Neutrophil (primary cell): ENCODE measurements at regions not wholly inside any gene's neighbourhood (a gene's known extent, or its start where the extent isn't known, plus 50 kb on each side); places are given as distances from the start of the nearest gene placed in this dataset.

Experiments used
- H3K27ac ChIP-seq: fragments of 200-600 bp; sonication (generic); 2 replicates; pipeline ENCODE4 v1.5.1; 2016; ENCODE audit warnings: mild to moderate bottlenecking, moderate library complexity
- H3K27me3 ChIP-seq: fragments of 200-600 bp; sonication (generic); 2 replicates; pipeline ENCODE4 v1.6.0; 2016; ENCODE audit warnings: mild to moderate bottlenecking
- H3K36me3 ChIP-seq: fragments of 200-600 bp; sonication (generic); 2 replicates; pipeline ENCODE4 v1.5.1; 2017
- H3K4me1 ChIP-seq, 2 experiments: fragments of 200-600 bp in 1 of 2; sonication (generic) in 1 of 2; 1 replicate in 1 of 2; 2 replicates in 1 of 2; pipeline versions ENCODE4 v1.5.1 to v1.6.1; 2013 to 2016; ENCODE audit warnings: low read depth in 1 of 2, low read length in 1 of 2, mild to moderate bottlenecking in 1 of 2, moderate library complexity in 1 of 2; ENCODE audit not compliant: control insufficient read depth in 1 of 2, insufficient read depth in 1 of 2
- H3K4me3 ChIP-seq, 2 experiments: fragments of 200-600 bp in 1 of 2; sonication (generic) in 1 of 2; 1 replicate in 1 of 2; 2 replicates in 1 of 2; pipeline ENCODE4 v1.5.1; 2013 to 2016; ENCODE audit warnings: low read depth in 1 of 2, low read length in 1 of 2, mild to moderate bottlenecking in 1 of 2, moderate library complexity in 1 of 2
- H3K9me3 ChIP-seq: fragments of 200-600 bp; sonication (generic); 2 replicates; pipeline ENCODE4 v1.5.1; 2016
- TF ChIP-seq, protein P1 (sequence below): fragments of 200-600 bp; sonication (generic); IDR thresholded peaks from 2 replicates; pipeline ENCODE4 v1.5.1; 2016; ENCODE audit warnings: antibody characterized with exemption

DNA sequence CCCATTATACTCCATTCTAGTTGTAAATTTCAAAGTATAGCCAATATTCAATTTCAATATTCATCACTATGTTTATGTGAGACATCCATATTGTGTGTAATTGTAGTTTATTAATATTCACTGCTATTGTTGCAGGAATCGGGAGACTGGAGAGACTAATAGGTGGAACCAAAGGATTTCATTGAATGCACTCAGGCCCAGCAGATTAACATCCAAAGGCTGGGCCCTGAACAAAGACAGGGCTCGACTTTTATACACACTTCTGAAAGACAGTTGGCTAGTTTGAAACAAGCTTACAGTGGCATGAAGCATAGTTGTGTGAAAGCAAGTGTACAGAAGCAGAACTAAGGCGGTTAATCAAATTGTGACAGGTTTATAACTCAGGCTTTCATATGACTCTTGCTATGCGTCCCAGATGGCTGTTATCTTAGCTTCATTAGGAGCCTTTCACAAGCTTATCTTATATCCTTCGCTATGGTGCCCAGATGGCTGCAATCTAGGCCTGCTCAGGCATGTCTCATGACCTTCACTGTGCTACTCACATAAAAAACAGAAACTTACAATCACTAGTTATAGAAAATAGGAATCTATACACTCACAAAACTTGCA is 1038.8 kb upstream of the EPHA6 start:
- TF ChIP-seq, protein P1, sequence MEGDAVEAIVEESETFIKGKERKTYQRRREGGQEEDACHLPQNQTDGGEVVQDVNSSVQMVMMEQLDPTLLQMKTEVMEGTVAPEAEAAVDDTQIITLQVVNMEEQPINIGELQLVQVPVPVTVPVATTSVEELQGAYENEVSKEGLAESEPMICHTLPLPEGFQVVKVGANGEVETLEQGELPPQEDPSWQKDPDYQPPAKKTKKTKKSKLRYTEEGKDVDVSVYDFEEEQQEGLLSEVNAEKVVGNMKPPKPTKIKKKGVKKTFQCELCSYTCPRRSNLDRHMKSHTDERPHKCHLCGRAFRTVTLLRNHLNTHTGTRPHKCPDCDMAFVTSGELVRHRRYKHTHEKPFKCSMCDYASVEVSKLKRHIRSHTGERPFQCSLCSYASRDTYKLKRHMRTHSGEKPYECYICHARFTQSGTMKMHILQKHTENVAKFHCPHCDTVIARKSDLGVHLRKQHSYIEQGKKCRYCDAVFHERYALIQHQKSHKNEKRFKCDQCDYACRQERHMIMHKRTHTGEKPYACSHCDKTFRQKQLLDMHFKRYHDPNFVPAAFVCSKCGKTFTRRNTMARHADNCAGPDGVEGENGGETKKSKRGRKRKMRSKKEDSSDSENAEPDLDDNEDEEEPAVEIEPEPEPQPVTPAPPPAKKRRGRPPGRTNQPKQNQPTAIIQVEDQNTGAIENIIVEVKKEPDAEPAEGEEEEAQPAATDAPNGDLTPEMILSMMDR: no peak
- no peak overlapping the region for H3K4me3 ChIP-seq

GRCh38 chr3:95781598-95781997 is 1032.8 kb upstream of the EPHA6 start:
- no peak overlapping the region for H3K27ac ChIP-seq
- H3K4me3 ChIP-seq: no peak overlapping the region
- no peaks in the 10 kb centered on the region for H3K4me1 ChIP-seq
- H3K9me3 ChIP-seq: no peaks in the 10 kb centered on the region
- H3K27me3 ChIP-seq: no peaks in the 10 kb centered on the region
- H3K36me3 ChIP-seq: no peaks in the 10 kb centered on the region
- TF ChIP-seq, protein P1: no peak

More for the DNA sequence above, 1038.8 kb upstream of the EPHA6 start:
- no peaks in the 10 kb centered on the region for H3K4me1 ChIP-seq
- H3K27me3 ChIP-seq: no peaks in the 10 kb centered on the region
- H3K9me3 ChIP-seq: no peaks in the 10 kb centered on the region
- H3K36me3 ChIP-seq: no peaks in the 10 kb centered on the region
- no peak overlapping the region for H3K27ac ChIP-seq

DNA sequence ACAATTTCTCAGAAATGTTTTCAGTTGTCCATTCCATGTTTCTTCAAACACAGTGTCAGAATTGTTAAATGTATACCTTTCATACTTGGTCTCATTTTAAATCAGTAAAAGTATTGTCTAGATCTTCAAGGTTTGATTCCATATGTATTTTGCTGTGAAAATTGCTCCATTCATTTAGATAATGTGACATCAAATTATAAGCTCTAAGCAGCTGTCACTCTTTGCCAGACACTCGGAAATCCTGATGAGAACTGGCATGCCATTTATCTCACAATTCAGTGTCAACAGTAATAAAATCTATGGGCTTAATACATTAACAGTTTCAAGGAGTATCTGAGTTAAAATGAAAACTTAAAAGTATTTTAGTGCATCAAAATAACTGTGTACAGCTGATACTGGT is 1025.3 kb upstream of the EPHA6 start:
- H3K4me3 ChIP-seq: no peak overlapping the region
- H3K27me3 ChIP-seq: no peaks in the 10 kb centered on the region
- no peaks in the 10 kb centered on the region for H3K4me1 ChIP-seq
- no peak overlapping the region for H3K27ac ChIP-seq
- TF ChIP-seq, protein P1: no peak
- no peaks in the 10 kb centered on the region for H3K36me3 ChIP-seq
- H3K9me3 ChIP-seq: no peaks in the 10 kb centered on the region

DNA sequence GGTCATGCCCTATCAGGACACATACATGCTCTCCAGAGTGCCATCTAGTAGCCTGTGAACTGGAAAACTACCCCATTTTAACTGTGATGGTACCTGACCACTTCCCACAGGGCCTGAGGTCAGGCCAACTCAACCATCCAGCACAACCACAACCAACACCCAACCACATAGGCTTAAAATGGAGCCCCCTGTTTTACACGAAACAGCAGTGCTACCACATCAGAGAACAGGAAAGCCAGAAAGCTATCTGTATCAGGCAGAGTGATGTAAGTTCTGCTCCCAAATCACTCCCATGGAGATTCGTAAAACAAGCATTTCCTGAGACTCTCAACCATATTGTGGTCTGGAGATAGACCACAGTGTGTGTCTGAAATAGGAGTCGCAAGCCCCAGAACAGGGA is 1017.3 kb upstream of the EPHA6 start:
- Histone ChIP-seq H3K4me3 (no peak overlapping the region), H3K27ac (no peak overlapping the region), H3K36me3 (no peaks in the 10 kb centered on the region), H3K4me1 (no peaks in the 10 kb centered on the region), H3K27me3 (no peaks in the 10 kb centered on the region), H3K9me3 (no peaks in the 10 kb centered on the region)
- TF ChIP-seq, protein P1: no peak

- Histone ChIP-seq H3K36me3 (no peaks in the 10 kb centered on the region), H3K27ac (no peak overlapping the region)
- TF ChIP-seq, protein P1: no peak
Measured at GRCh38 chr3:95798628-95799027, 1015.8 kb upstream of the EPHA6 start.

More at GRCh38 chr3:95798628-95799027, 1015.8 kb upstream of the EPHA6 start:
- Histone ChIP-seq H3K9me3 (no peaks in the 10 kb centered on the region), H3K27me3 (no peaks in the 10 kb centered on the region), H3K4me3 (no peak overlapping the region), H3K4me1 (no peaks in the 10 kb centered on the region)
